ENCODE measurements at regions not wholly inside any gene's neighbourhood (a gene's known extent, or its start where the extent isn't known, plus 50 kb on each side); places are given as distances from the start of the nearest gene placed in this dataset.

DNA sequence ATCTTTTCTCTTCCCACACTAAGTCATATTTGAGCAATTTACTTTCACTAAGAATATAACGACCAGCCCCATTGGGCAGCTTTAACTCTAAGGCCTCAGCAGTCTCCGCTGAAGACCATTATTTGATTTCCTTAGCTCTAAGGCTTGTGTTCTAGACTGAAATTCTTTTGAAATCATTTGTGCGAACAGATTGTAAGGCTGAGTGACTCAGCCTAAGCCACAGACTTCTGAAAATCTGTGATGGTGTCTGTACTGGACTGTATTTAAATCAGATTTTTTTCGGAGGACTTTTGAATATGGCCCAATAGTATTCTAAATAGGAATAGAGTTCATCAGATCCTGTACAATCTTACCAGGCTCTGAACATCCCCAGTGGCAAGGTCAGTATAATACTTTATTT lies 150.3 kb upstream of the TECRL start:
- no peak for DNase-seq

DNA sequence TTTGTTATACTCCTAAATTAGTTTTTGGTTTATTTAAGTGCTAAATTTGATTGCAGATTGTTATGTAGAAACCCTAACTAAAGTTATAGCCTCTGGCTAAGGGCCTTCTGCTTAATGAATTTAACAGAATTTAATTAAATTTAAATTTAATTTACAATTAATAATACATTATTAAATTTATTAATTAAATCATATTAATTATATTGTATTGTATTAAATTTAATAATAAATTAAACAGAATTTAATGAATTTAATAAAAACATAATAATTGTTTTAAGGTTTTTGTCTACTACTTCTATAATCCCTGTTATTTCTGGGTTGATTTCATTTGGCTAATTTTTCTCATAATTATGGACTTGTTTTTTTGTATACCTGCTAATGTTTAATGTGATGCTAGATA lies 141.9 kb upstream of the TECRL start:
- DNase-seq: no peak

DNA sequence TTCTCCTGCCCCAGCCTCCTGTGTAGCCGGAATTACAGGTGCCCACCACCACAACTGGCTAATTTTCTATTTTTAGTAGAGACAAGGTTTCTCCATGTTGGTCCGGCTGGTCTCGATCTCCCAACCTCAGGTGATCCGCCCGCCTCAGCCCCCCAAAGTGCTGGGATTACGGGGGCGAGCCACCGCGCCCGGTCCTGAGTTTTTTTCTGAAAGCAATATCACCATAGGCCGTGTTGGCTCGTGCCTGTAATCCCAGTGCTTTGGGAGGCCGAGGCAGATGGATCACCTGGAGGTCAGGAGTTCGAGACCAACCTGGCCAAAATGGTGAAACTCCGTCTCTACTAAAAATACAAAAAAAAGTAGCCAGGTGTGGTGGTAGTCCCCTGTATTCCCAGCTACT lies 136.3 kb upstream of the TECRL start:
- DNase-seq: no peak

DNA sequence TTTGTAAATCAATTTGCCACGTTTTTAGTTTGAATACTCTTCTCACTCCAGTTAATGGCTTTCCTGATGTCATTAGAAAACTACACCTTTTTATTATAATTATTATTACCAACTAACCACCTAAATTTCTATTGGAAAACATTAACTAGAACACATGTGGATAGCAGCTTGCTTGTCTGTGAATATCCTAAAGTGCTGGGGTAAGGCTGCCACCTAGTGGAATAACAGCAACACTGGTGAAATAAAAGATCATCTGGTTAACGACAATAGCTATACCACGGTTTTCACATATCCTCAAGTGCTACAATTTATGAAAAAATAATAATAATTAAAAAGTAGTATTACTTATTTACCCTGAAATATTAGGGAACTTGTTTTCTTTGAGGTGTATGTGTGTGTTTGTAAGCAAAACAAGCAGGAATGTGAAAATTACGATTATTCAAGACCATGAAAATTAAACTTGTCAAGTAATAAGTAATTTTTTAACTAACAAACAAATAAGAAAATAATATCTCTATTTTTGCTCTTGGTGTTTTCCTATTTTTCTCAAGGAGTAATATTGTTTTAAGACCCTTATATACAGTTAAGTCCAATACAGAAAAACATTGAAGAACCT lies 130.1 kb upstream of the TECRL start:
- peak; percentile 44 for DNase-seq

DNA sequence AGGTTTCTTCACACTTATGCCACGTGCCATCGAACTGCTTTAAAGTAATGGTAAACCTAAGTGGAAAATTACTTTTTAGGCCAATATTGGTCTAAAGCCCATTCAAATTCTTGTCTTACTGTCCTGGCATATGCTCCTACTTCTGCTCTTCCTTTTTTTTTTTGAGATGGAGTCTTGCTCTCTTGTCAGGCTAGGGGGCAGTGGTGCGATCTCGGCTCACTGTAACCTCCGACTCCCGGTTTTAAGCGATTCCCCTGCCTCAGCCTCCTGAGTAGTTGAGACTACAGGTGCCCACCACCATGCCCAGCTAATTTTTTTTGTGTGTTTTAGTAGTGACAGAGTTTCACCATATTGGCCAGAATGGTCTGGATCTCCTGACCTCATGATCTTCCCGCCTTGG lies 129.0 kb upstream of the TECRL start:
- DNase-seq: no peak

DNA sequence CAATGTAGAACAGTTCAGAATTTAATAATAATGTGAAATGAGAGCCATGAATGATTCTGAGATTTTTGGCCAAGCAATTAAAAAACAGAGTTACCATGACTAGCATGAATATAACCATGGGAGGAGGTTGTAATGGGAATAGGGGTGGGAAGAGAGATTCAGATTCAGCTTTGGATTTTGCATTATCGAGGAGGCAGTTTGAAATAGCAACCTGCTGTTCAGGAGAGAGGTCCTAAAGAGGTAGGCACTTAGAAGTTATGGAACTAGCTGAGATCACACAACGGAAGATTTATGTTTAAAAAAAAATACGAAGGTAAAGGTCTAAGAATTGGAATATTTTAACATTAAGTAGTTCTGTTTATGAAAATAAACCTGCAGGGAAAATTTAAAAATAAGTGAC lies 124.4 kb upstream of the TECRL start:
- DNase-seq: no peak

DNA sequence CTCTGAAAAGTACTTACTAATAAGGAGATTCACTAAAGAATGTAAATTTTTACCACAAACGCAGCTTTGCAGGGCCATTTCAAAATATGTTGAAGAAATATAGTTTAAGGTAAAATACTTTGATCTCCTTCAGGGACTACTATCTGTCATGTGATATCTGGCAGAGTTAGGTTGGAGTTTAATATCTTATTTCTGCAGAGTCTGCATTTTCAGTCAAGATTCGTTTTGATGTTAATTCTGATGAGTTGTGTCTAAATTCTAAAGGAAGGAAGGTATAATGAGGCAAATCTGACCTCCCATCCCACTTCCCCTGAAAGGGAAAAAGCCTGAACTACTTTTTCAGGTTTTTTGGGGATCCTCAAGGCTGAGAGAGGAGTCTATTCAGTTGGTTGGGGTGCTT lies 123.9 kb upstream of the TECRL start:
- no peak for DNase-seq

DNA sequence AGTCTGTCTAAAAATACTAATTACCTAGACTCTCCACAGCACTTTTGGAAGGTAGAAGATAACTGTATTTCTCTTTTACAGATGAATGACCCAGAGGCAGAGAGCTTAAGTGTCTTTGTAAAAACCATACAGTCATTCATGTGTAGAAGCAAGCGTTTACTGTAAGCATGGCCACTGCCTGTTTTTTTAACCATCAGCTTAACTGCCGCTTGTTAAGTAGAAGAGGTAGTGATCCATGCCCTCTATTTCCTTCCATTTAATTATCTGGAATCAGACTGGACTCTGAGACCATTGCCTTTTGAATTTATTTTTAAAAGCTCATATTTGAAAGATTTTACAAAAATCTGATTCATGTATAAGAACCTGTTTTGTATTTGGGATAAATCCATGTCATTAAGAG lies 111.2 kb upstream of the TECRL start:
- no peak for DNase-seq

DNA sequence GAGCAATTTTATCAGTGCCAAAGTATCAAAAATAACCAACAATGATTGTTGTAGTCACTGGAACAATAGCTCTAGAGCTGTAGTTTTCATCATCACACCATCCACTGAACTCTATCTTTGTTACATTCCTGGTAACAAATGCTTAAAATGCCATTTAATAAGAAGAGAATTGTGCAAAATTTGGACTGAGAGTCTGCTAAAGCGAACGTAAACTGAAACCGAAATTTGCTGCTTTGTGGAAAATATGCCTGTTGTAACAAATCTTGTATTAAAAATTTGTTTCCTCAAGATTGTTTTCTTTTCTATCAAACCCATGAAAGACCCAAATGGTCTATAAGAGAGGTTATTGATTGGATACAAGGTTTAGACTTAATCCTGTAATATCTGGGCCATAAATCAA lies 109.3 kb upstream of the TECRL start:
- DNase-seq: no peak

DNA sequence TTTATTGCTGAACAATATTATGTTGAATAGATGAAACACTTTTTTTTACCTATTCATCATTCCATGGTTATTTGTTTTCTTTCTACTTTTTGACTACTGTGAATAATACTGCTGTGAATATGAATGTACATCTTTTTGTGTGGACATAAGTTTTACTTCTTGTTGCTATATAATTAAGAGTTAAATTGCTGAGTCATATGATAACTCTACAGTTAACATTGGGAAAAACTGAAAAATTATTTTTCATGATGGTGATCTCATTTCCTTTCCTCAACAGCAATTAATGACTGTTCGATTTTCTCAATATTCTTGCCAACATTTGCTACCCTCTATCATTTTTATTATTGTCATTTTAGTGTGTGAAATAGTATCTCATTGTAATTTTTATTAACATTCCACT lies 106.9 kb upstream of the TECRL start:
- DNase-seq: no peak

DNA sequence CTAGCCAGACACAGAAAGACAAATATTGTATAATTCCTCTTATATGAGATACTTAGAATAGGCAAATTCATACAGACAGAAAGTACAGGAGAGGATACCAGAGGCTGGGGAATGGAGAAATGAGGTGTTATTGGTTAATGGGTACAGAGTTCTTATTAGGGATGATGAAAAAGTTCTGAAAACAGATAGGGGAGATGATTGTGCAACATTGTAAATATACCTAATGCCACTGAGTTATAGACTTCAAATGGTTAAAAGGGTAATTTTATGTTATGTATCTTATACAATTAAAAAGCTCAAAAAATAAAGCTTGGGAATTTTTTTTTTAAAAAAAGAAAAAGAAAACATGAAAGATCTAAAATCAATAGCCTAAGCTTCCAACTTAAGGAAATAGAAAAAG lies 98.8 kb upstream of the TECRL start:
- no peak for DNase-seq

DNA sequence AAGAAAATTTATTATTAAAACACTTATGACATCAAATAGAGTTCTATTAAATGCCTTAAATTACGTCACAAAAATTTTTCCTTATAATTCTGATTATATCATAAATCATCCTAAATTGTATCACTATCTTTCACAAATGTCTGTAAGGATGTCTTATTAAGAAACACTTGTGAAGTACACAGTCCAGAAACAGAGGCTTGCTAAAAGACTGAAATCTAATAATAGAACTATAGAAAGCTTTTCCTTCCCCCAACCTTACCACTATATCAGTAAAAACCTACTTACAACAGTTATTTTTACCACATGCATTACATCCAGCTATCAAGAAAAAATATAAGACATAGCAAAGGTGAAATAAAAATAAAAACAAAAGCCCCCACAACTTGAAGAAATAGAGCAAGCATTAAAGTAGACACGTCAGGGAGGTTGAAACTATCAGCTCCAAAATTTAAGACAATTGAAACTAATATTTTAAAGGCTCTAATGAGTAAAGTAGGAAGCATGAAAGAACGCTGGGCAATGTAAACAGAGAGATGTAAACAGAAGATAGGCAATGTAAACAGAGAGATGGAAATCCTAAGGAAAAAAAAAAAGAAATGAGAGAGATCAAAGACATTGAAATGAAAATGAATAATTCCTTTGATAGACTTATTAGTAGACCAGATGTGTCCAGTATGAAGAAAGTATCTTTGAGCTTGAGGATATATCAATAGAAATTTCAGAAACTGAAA lies 94.9 kb upstream of the TECRL start:
- no peak for DNase-seq

DNA sequence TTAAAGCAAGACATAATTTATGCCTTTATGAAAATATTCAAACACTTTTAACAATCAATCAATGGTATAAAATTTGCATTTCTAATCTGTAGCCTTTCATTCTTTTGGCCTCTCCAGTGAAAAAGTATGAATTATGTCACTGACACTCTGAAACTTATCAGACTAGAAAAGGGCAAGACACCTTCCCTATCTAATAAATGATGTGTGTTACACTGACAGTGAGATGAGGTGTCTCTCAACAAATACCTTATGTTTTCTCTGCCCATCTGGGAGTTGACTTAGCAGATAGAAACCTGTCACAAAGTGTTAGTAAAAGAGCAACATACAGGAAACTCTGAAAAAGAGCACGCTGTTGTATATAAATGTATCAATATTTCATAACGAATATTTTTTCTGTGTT lies 94.2 kb upstream of the TECRL start:
- no peak for DNase-seq

DNA sequence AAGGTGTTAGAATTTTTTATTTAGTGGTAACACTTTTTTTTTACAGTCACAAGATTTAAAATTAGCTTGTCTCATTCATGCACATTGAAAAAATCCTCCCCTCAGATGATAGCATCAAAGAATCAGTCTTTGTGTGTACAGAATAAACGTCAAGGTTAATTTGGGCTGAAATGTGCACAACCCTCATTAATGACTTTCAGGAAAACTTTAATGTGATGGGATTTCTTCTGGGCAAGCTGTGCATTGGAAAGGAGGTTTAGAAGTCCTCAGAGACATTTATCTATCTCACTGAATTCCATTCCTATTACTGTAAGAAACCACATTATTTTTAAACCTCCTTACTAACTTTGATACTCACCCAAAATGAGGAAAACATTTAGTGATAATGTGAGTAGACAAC lies 88.2 kb upstream of the TECRL start:
- no peak for DNase-seq

DNA sequence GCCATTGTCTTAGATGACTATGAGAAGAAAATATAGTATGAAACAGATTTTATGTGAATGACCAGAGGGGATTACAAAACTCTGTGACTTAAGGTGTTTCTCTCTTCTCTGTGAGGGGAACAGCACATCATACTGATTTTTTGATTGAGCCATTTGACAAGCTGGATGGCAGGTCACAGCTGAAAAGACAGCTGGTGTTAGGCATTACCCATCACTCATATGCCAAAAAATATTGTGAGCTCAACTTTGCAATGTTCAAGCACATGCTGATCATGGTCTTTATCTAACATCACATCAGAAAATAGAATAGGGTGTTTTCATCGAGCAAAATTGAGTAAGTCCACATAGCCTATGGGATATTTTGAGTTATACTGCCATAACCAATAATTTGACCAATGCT lies 86.7 kb upstream of the TECRL start:
- no peak for DNase-seq

DNA sequence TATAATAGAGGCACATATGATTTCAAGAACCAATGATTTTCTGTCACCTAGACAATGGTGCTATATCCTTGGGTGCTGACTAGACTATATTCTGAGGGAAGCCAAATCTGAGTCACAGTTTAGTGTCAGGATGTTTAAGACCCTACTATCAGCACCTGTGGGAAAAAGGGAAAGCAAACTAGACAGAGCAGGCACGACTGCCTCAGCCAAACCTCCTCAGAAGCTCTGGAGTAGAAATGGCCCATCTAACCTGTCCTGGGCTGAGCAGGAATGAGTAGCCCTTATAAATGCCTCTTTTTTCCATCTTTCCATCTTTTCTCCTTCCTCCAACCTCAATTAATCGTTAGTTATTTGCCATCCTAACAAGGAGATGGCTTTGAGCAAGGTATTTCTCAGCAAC lies 80.4 kb upstream of the TECRL start:
- DNase-seq: no peak

DNA sequence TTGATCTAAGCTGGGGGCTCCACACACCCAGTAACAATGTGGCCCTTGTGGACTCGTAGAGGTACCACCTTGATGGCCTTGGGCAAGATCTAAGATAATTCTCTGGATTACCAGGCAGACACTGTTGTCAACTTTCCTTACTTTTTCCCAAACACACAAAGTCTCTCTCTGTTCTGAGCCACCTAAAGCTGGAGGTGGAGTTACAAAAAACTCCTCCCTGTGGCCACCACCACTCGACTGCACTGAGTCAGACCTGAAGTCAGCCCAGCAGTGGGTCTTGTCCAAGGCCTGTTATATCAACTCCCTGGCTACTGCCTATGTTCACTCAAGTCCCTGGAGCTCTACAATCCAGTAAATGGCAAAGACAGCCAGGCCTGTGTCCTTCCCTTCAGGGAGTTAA lies 70.1 kb upstream of the TECRL start:
- DNase-seq: no peak

DNA sequence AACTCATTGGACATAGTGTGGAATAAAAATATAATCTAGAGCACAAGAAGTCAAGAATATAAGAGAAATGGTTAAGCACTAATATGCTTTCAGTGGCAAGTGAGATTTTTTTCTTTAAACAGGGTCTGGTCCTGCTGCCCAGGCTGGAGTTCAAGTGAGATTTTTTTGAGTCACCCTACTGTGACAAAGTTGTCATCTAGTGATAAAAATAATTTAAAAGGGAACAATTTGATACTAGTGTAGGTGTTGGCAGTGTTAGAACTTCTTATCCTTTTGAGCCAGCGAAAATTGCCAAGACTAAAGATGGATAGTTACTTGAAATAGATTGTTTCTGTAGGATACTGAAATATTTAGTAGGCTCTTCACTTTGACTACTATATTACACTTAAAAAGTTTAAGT lies 67.9 kb upstream of the TECRL start:
- no peak for DNase-seq

DNA sequence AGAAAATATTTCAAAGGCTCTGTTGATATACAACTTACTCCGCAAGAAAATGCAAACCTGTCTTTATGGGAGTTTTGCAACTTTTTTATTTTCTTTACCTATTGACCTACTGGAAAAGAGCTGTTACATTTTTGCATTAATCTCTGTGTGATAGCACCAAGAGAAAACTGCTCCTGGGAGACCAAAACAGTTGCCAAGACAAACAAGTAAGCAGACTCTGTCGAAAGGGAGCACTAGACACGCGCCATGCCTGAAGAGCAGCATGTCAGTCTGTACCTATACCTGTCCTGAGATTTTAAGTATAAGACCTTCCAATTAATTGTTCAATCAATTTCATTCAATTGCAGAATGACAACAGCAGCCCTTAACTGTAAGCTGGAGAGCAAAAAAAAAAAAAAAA lies 56.0 kb upstream of the TECRL start:
- no peak for DNase-seq

DNA sequence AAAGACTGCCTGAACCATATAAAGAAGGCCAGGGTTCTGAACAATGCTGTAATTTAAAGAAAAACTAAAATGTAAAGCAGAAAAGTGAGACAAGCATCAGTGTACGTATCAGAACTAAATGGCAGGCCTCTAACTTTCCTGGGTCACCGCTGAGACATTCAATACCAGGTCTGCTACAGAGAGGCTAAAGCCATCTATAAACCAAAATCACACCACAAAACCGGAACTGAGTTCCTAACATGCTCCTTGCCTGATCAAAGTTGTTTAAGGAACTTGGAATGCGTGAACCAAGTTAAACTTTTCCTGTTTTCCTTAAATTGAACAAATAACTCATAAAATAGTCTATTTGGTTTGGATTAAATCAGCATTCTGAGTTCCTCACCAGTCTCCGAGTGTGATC lies 55.3 kb upstream of the TECRL start:
- no peak for DNase-seq

Measured in left hindlimb (tissue), 1 donor.